C4-2B (cell line): ENCODE measurements at regions not wholly inside any gene's neighbourhood (a gene's known extent, or its start where the extent isn't known, plus 50 kb on each side); places are given as distances from the start of the nearest gene placed in this dataset.

Experiments used
- CTCF ChIP-seq: fragments of 450-650 bp; conservative IDR thresholded peaks from 2 replicates; pipeline ENCODE4 v1.5.1; 2017; ENCODE audit warnings: mild to moderate bottlenecking
- ZFX ChIP-seq: fragments of 450-650 bp; IDR thresholded peaks from 2 replicates; pipeline ENCODE4 v1.6.1; 2017

- TF ChIP-seq CTCF, result no peak
- no peak for TF ChIP-seq ZFX
Observed at GRCh38 chr10:62693306-62693705, 111.2 kb upstream of the ADO start.
